PFSK-1 (cell line): ENCODE measurements at regions not wholly inside any gene's neighbourhood (a gene's known extent, or its start where the extent isn't known, plus 50 kb on each side); places are given as distances from the start of the nearest gene placed in this dataset.

Experiments
- FOXP2 ChIP-seq: optimal IDR thresholded peaks from 2 replicates; pipeline ENCODE3; 2011; ENCODE audit warnings: borderline replicate concordance, control low read depth, inconsistent platforms; ENCODE audit not compliant: insufficient read depth; ENCODE audit errors: extremely low read length, extremely low read depth
- POLR2AphosphoS5 ChIP-seq: IDR thresholded peaks from 2 replicates; pipeline ENCODE4 v1.6.1; 2012; ENCODE audit warnings: low read depth, mild to moderate bottlenecking, control low read depth, low read length, moderate library complexity
- REST ChIP-seq, 2 experiments: IDR thresholded peaks; 2 replicates each; pipeline versions ENCODE4 v1.6.1 to v1.8.0; 2011 to 2012; ENCODE audit warnings: low read depth in 2 of 2, low read length in 2 of 2, control low read depth in 1 of 2, inconsistent platforms in 1 of 2, mild to moderate bottlenecking in 1 of 2, moderate library complexity in 1 of 2; ENCODE audit not compliant: insufficient read depth in 1 of 2
- SIN3A ChIP-seq: IDR thresholded peaks from 2 replicates; pipeline ENCODE4 v1.6.1; 2012; ENCODE audit warnings: mild to moderate bottlenecking, low read length, moderate library complexity, borderline replicate concordance; ENCODE audit not compliant: insufficient read depth
- TAF1 ChIP-seq: IDR thresholded peaks from 2 replicates; pipeline ENCODE4 v1.6.1; 2012; ENCODE audit warnings: low read length, control low read depth, borderline replicate concordance; ENCODE audit not compliant: insufficient read depth

- TF ChIP-seq TAF1 = no peak
- no peak for TF ChIP-seq REST (IDR thresholded peaks at IDR 0.05; ENCODE audit: insufficient read depth in 1 of 2, low read depth in 2 of 2, low read length in 2 of 2)
- no peak for TF ChIP-seq FOXP2
- TF ChIP-seq POLR2AphosphoS5 = no peak
- no peak for TF ChIP-seq SIN3A
Observed at GRCh38 chr20:1801225-1801928, 93.8 kb upstream of the SIRPA start.

GRCh38 chr20:1800777-1801176, 94.4 kb upstream of the SIRPA start:
- no peak for TF ChIP-seq TAF1
- no peak for TF ChIP-seq FOXP2
- no peak for TF ChIP-seq REST (IDR thresholded peaks at IDR 0.05; ENCODE audit: insufficient read depth in 1 of 2, low read depth in 2 of 2, low read length in 2 of 2)
- no peak for TF ChIP-seq POLR2AphosphoS5
- no peak for TF ChIP-seq SIN3A

- TF ChIP-seq FOXP2 = no peak
- no peak for TF ChIP-seq POLR2AphosphoS5
- no peak for TF ChIP-seq SIN3A
- TF ChIP-seq TAF1 = no peak
- no peak for TF ChIP-seq REST (IDR thresholded peaks at IDR 0.05; ENCODE audit: insufficient read depth in 1 of 2, low read depth in 2 of 2, low read length in 2 of 2)
Observed at GRCh38 chr20:1800180-1800579, 95.0 kb upstream of the SIRPA start.

GRCh38 chr20:1798982-1799381, 96.2 kb upstream of the SIRPA start:
- TF ChIP-seq FOXP2 = no peak
- no peak for TF ChIP-seq POLR2AphosphoS5
- no peak for TF ChIP-seq REST (IDR thresholded peaks at IDR 0.05; ENCODE audit: insufficient read depth in 1 of 2, low read depth in 2 of 2, low read length in 2 of 2)
- TF ChIP-seq SIN3A = no peak
- TF ChIP-seq TAF1 = no peak

- no peak for TF ChIP-seq REST (IDR thresholded peaks at IDR 0.05; ENCODE audit: insufficient read depth in 1 of 2, low read depth in 2 of 2, low read length in 2 of 2)
- TF ChIP-seq SIN3A = no peak
- no peak for TF ChIP-seq POLR2AphosphoS5
Observed at GRCh38 chr20:1793821-1794220, 101.4 kb upstream of the SIRPA start.
